CD4-positive, alpha-beta T cell treated with Interleukin-15 for 4 hours (primary cell): ENCODE measurements at regions not wholly inside any gene's neighbourhood (a gene's known extent, or its start where the extent isn't known, plus 50 kb on each side); places are given as distances from the start of the nearest gene placed in this dataset.

ENCODE experiments used
- DNase-seq: peaks from one replicate; pipeline ENCODE4 v3.0.0-alpha.2; 2020; ENCODE audit warnings: low spot score

DNA sequence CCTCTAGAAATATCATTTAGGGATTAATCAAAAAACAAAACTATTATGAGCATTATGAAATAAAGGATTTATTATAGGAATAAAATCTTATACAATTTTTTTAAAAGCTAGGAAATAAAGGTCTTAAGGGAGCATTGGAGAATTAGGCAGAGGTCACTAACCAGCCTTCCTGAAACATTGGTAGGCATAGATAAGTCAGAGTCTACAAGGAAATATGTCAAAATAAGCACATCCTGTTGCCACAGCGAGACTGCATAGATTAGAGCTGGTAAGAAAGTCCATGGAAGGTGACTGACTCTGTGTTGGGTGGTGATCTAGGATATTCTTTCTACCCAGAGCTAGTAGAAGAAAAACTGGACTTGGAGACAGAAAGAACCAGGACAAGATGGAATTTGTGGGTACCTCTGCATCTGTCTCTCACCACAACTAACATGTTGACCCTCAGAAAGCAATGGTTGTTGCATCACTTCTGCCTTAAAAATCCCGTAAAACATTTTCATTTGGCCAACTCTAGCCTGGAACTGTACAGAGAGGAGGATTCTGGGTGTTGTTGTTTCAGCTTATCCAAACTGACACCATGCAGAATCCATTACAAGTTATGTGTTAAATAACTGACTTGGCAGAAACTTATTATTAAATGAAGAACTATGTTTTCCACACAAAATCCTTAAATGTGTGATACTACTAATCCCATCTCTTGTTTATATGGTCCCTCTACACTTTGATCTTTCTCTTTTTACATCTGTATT, 77.1 kb downstream of the FBXO5 start:
- no peak for DNase-seq

DNA sequence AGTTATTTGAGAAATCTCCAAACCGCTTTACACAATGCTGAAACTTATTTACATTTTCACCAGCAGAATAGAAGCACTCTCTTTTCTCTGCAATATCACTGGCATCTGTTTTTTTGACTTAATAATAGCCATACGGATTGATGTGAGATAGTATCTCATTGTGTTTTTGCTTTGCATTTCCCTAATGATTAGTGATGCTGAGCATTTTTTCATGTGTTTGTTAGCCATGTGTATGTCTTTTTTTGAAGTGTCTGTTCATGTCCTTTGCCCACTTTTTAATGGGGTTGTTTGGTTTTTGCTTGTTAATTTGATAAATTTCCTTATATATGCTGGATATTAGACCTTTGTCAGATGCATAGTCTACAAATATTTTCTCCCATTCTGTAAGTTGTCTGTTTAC, 73.6 kb downstream of the FBXO5 start:
- no peak for DNase-seq

DNA sequence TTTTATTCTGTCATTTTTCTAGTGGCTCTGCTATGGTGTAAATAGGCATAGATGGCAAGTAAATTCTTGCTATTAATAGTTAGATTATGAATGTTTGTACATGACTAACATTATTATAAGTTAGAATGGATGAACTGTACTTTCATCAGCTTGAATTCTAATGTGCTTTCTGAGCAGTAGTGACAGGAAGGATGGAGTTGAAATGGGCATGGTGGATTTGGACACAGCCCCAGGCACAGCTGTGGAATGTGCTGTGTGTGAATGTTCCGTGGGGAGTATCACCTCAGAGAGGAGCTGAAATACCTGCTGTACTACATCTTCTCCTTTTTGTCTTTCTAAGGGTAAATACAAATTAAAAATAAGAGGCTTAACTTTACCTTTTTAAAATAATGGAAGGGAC, 66.8 kb downstream of the FBXO5 start:
- DNase-seq: no peak

DNA sequence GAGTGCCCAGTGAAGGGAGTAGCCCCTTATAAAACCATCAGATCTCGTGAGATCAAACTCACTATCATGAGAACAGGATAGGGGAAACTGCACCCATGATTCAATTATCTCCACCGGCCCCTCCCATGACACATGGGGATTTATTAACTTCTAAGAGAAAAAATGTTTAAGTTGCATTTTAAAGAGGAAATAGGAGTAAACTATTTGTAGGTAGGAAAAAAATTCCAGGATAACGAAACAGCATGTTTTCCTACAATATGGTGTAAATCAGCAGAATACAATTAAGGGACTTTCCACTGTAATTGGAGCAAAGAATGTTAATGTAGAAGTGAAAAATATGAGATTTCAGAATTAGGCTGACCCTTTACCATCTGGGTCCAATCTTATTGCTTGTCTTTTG, 63.9 kb downstream of the FBXO5 start:
- DNase-seq: no peak

DNA sequence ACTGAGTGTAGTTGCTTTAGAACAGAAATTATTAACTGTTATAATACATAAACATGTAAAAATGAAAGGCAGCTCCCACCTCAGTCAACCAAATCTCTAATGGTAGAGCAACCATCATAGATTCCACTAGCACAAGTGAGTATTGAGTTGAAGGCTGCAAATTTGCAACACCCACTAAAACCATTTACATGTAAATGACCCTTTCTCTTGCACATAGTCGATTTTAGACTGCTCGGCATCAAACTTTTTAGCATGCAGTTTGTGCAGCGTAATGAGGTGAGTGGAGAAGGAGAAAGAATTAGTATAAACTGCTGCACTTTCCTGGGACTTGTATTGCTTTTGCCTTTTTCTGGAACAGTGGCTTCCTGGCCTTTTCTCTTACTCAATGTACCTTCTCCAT, 62.8 kb downstream of the FBXO5 start:
- no peak for DNase-seq
